ENCODE measurements at regions not wholly inside any gene's neighbourhood (a gene's known extent, or its start where the extent isn't known, plus 50 kb on each side); places are given as distances from the start of the nearest gene placed in this dataset.

DNA sequence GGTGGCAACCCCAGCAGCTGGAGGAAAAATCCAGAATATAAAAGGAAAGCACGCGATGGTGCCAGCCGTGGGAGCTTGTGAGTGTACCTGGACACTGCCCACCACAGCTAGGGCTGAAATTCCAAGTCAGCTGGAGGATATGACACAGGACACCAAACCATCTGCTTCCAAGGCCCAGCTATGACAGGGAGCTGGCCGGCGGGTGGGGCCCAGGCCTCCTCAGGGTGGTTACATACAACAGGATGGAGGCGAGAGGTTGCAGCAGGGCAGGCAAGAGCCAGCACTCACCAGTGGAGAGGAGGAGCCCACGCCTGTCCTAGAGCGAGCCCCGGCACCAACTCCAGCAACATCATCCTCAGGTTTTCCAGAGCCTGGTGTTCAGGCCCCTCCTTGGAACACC lies 163.2 kb upstream of the RPL38 start:
- WGBS, 4 donors: 83 to 89% (median 88%) methylated on average over 8 to 9 of the region's 9 CpGs
- H3K4me3 ChIP-seq: no peak overlapping the region
- no peak overlapping the region for H3K27ac ChIP-seq
- DNase-seq (no peak), ATAC-seq (no peak)
- peaks cover 0 to 6% (median 0%) of the 10 kb centered on the region in 9 donors for H3K27me3 ChIP-seq
- H3K4me1 ChIP-seq: no peaks in the 10 kb centered on the region
- intact Hi-C loops (cut with DNase I): no loop called here
- no peaks in the 10 kb centered on the region for H3K36me3 ChIP-seq
- TF ChIP-seq CTCF (IDR thresholded peaks at IDR 0.05) (no peak), POLR2A (IDR thresholded peaks at IDR 0.05) (no peak)
- no peaks in the 10 kb centered on the region for H3K9me3 ChIP-seq

DNA sequence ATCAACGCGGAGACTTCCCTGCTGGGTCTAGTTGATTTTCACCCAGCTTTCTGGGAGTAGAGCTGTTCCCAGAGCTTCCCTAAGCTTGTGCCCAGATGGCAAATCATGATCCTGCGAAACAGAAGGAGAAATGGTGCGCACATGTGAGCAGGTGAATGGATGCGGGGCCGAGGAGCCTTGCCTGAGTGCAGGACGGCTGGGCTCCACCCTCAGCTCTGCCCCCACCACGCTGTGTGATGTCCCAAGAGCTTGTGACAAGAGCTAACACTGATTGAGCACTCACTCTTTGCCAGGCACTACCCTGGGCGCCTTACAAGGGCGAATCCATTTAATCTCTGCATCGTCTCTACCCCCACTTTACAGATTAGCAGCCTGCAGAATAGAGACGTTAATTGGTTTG lies 162.7 kb upstream of the RPL38 start:
- H3K4me1 ChIP-seq: no peaks in the 10 kb centered on the region
- 87 to 92% (median 89%) methylated on average over 12 of the region's 12 CpGs for WGBS, 4 donors
- intact Hi-C loops (cut with DNase I): no loop called here
- no peaks in the 10 kb centered on the region for H3K9me3 ChIP-seq
- no peak for DNase-seq
- ATAC-seq: no peak
- no peak overlapping the region for H3K27ac ChIP-seq
- H3K36me3 ChIP-seq: no peaks in the 10 kb centered on the region
- H3K4me3 ChIP-seq: no peak overlapping the region
- H3K27me3 ChIP-seq: peaks cover 0 to 6% (median 0%) of the 10 kb centered on the region in 9 donors
- TF ChIP-seq POLR2A (IDR thresholded peaks at IDR 0.05): no peak
- no peak for TF ChIP-seq CTCF (IDR thresholded peaks at IDR 0.05)

- no peak overlapping the region for H3K27ac ChIP-seq
- ATAC-seq (no peak), DNase-seq (no peak)
- intact Hi-C loops (cut with DNase I): no loop called here
- no peaks in the 10 kb centered on the region for H3K36me3 ChIP-seq
- H3K4me3 ChIP-seq: no peak overlapping the region
- H3K9me3 ChIP-seq: no peaks in the 10 kb centered on the region
- H3K27me3 ChIP-seq: peaks cover 0 to 3% (median 0%) of the 10 kb centered on the region in 9 donors
- no peak for TF ChIP-seq POLR2A (IDR thresholded peaks at IDR 0.05)
- no peak for TF ChIP-seq CTCF (IDR thresholded peaks at IDR 0.05)
- H3K4me1 ChIP-seq: no peaks in the 10 kb centered on the region
- 87 to 91% (median 89%) methylated on average over 14 of the region's 14 CpGs for WGBS, 4 donors
These were observed 161.4 kb upstream of the RPL38 start for GRCh38 chr17:74041869-74042640.

DNA sequence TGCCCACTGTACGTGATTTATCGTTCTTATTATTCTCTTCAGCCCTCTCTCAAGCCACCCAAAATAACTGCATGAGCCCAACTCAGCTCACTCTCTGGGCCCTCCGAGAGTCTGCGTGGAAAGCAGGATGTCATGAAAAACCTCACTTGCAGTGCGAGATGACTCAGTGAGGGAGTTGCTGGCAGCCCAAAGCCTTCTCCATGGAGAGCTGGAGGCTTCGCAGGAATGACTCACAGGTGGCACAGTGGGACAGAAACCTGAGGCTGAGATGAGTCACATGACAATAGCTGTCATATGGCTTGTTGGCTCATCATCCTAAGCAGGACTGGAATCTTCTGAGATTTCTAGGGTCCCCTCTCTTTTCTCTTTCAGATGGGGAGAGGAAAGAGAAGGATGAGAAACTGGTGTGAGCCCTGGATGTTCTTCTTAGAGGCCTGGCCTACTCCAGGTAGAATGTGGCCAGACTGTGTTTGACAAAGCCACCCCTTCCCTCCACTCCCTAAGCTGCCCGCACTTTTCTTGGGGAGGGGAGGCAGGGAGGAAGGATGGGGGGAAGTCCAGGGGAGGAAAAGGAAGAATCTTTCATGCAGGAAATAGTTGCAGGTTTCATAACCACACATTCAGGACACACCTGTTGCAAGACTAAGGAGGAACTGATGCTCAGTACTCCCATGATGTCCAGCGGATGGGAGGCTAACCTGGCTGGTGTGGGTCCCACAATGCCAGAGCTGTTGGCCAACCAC lies 160.6 kb upstream of the RPL38 start:
- peak in 1 of 5 donors; percentile 47 for DNase-seq
- Histone ChIP-seq H3K27me3 (peaks cover 0 to 6% (median 0%) of the 10 kb centered on the region in 9 donors), H3K36me3 (no peaks in the 10 kb centered on the region), H3K4me1 (no peaks in the 10 kb centered on the region), H3K9me3 (no peaks in the 10 kb centered on the region), H3K4me3 (no peak overlapping the region), H3K27ac (no peak overlapping the region)
- TF ChIP-seq CTCF (IDR thresholded peaks at IDR 0.05): no peak
- no peak for TF ChIP-seq POLR2A (IDR thresholded peaks at IDR 0.05)
- WGBS, 4 donors: 65 to 69% (median 67%) methylated on average over 8 of the region's 8 CpGs
- intact Hi-C loops (cut with DNase I): no loop called here
- ATAC-seq: peak in 2 of 4 donors; percentile 38 to 68
